ENCODE measurements at regions not wholly inside any gene's neighbourhood (a gene's known extent, or its start where the extent isn't known, plus 50 kb on each side); places are given as distances from the start of the nearest gene placed in this dataset.

- Histone ChIP-seq H3K4me3 (ENCODE audit: low read depth, low read length) (no peak overlapping the region), H3K27me3 (ENCODE audit: control insufficient read depth, insufficient read depth, low read length) (no peaks in the 10 kb centered on the region), H3K9me3 (ENCODE audit: control insufficient read depth, insufficient read depth, low read length) (peaks cover 82% of the 10 kb centered on the region), H3K27ac (ENCODE audit: low read depth, low read length) (no peak overlapping the region)
- no peak for DNase-seq (ENCODE audit: low read depth, low spot score)
- ChIA-PET CTCF (interaction anchor here (0.7 kb wide), 1 partner anchor 13 kb away, joined by 3 read pairs; no protein-coding TSS in a partner anchor), POLR2A (no interaction called here)
- no peak for TF ChIP-seq CTCF (IDR thresholded peaks at IDR 0.05; ENCODE audit: low read depth, low read length)
These were observed 109.1 kb downstream of the DACT2 start for GRCh38 chr6:168210239-168211105.

GRCh38 chr6:168209420-168209819, 110.2 kb downstream of the DACT2 start:
- TF ChIP-seq CTCF (IDR thresholded peaks at IDR 0.05; ENCODE audit: low read depth, low read length): no peak
- ChIA-PET CTCF (no interaction called here), POLR2A (no interaction called here)
- Histone ChIP-seq H3K9me3 (ENCODE audit: control insufficient read depth, insufficient read depth, low read length) (peaks cover 79% of the 10 kb centered on the region), H3K27me3 (ENCODE audit: control insufficient read depth, insufficient read depth, low read length) (no peaks in the 10 kb centered on the region), H3K4me3 (ENCODE audit: low read depth, low read length) (no peak overlapping the region), H3K27ac (ENCODE audit: low read depth, low read length) (no peak overlapping the region)
- DNase-seq (ENCODE audit: low read depth, low spot score): no peak

- no peak for TF ChIP-seq CTCF (IDR thresholded peaks at IDR 0.05; ENCODE audit: low read depth, low read length)
- ChIA-PET CTCF (no interaction called here), POLR2A (no interaction called here)
These were observed 110.7 kb downstream of the DACT2 start for GRCh38 chr6:168208854-168209253.

GRCh38 chr6:168208402-168208801, 111.2 kb downstream of the DACT2 start:
- H3K9me3 ChIP-seq (ENCODE audit: control insufficient read depth, insufficient read depth, low read length): peaks cover 75% of the 10 kb centered on the region
- TF ChIP-seq CTCF (IDR thresholded peaks at IDR 0.05; ENCODE audit: low read depth, low read length): no peak
- no peak overlapping the region for H3K4me3 ChIP-seq (ENCODE audit: low read depth, low read length)
- no peak for DNase-seq (ENCODE audit: low read depth, low spot score)
- no peaks in the 10 kb centered on the region for H3K27me3 ChIP-seq (ENCODE audit: control insufficient read depth, insufficient read depth, low read length)
- no peak overlapping the region for H3K27ac ChIP-seq (ENCODE audit: low read depth, low read length)
- CTCF ChIA-PET: no interaction called here
- POLR2A ChIA-PET: no interaction called here

More at GRCh38 chr6:168208854-168209253, 110.7 kb downstream of the DACT2 start:
- H3K27ac ChIP-seq (ENCODE audit: low read depth, low read length): no peak overlapping the region
- H3K27me3 ChIP-seq (ENCODE audit: control insufficient read depth, insufficient read depth, low read length): no peaks in the 10 kb centered on the region
- H3K4me3 ChIP-seq (ENCODE audit: low read depth, low read length): no peak overlapping the region
- DNase-seq (ENCODE audit: low read depth, low spot score): no peak
- peaks cover 78% of the 10 kb centered on the region for H3K9me3 ChIP-seq (ENCODE audit: control insufficient read depth, insufficient read depth, low read length)

- CTCF ChIA-PET: no interaction called here
- no peak overlapping the region for H3K27ac ChIP-seq (ENCODE audit: low read depth, low read length)
- H3K9me3 ChIP-seq (ENCODE audit: control insufficient read depth, insufficient read depth, low read length): peaks cover 66% of the 10 kb centered on the region
- no peak for TF ChIP-seq CTCF (IDR thresholded peaks at IDR 0.05; ENCODE audit: low read depth, low read length)
- DNase-seq (ENCODE audit: low read depth, low spot score): no peak
- no peaks in the 10 kb centered on the region for H3K27me3 ChIP-seq (ENCODE audit: control insufficient read depth, insufficient read depth, low read length)
- POLR2A ChIA-PET: no interaction called here
- H3K4me3 ChIP-seq (ENCODE audit: low read depth, low read length): no peak overlapping the region
These were observed 112.0 kb downstream of the DACT2 start for GRCh38 chr6:168207421-168208175.
